GM10266 (cell line): ENCODE measurements at regions not wholly inside any gene's neighbourhood (a gene's known extent, or its start where the extent isn't known, plus 50 kb on each side); places are given as distances from the start of the nearest gene placed in this dataset.

Experiments used
- DNase-seq: peaks from one replicate; pipeline ENCODE4 v3.0.0; 2012; ENCODE audit errors: extremely low spot score
- TF ChIP-seq, protein P1 (sequence below): IDR thresholded peaks from 2 replicates; pipeline ENCODE4 v1.5.1; 2012; ENCODE audit warnings: mild to moderate bottlenecking, low read depth; ENCODE audit not compliant: control insufficient read depth, insufficient read depth; ENCODE audit errors: missing control alignments

- DNase-seq: no peak
- TF ChIP-seq, protein P1, sequence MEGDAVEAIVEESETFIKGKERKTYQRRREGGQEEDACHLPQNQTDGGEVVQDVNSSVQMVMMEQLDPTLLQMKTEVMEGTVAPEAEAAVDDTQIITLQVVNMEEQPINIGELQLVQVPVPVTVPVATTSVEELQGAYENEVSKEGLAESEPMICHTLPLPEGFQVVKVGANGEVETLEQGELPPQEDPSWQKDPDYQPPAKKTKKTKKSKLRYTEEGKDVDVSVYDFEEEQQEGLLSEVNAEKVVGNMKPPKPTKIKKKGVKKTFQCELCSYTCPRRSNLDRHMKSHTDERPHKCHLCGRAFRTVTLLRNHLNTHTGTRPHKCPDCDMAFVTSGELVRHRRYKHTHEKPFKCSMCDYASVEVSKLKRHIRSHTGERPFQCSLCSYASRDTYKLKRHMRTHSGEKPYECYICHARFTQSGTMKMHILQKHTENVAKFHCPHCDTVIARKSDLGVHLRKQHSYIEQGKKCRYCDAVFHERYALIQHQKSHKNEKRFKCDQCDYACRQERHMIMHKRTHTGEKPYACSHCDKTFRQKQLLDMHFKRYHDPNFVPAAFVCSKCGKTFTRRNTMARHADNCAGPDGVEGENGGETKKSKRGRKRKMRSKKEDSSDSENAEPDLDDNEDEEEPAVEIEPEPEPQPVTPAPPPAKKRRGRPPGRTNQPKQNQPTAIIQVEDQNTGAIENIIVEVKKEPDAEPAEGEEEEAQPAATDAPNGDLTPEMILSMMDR: no peak
Observed at GRCh38 chr4:26148927-26149326, 171.9 kb upstream of the RBPJ start.

- TF ChIP-seq, protein P1: no peak
- DNase-seq: no peak
Observed at GRCh38 chr4:26150948-26151347, 169.9 kb upstream of the RBPJ start.

- TF ChIP-seq, protein P1: no peak
- DNase-seq: no peak
Observed at GRCh38 chr4:26151615-26152014, 169.2 kb upstream of the RBPJ start.

DNA sequence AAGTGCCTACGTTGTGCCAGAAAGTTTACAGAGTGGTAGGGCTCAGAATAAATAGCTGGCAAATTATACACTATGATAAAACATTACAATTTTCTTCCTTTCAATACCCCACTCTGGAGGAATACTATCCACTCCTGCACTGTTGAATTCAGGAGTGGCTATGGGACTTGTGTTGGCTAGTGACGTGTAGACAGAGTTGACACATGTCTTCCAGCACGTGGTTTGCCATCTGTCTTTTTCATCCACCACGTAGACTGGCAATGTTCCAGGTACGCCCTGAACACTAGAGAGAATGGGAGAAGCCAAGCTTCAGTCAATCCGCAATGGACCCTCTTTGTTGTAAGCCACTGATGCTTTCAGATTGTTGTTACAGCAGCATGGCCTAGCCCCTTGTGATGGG lies 168.8 kb upstream of the RBPJ start:
- TF ChIP-seq, protein P1: no peak
- DNase-seq: no peak

- TF ChIP-seq, protein P1: no peak
- DNase-seq: no peak
Observed at GRCh38 chr4:26157541-26157940, 163.3 kb upstream of the RBPJ start.

- TF ChIP-seq, protein P1: no peak
- no peak for DNase-seq
Observed at GRCh38 chr4:26160591-26160990, 160.2 kb upstream of the RBPJ start.

DNA sequence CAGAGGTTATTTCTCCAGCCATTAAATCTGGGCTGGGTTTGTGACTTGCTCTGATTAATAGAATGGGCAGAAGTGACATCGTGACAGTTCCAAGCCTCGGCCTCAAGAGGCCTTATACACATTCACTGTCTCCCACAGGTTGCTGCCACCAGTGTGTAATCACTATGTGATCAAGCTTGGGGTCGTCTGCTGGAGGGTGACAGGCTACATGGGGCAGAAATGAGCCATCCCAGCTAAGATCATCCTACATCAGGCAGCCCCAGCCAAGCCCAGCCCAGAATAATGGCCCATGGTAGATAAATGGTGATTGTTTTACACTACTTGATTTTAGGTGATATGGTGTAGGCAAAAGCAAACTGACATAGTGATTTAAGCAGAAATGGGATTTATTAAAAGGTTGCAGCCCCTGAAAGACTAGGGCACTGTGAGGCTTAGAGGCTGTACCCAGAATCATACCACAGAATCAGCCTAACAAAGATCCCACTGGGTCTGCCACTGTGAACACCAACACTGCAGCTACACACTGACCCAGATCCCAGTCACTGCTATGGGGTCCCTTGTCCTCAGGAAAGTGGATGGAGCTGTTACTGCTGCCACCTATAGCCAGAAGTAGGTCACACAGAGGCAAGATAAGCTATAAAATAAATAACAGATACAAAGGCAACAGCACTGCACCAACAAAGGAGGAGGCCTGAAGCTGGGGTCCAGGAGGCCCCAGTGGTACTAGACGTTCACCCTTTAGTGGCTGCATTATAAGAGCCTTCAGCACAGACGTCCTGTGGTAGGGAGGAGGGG lies 159.6 kb upstream of the RBPJ start:
- peak; percentile 17 for DNase-seq
- TF ChIP-seq, protein P1: peak; percentile 27
